Bronchial epithelial cell (primary cell): ENCODE measurements at regions not wholly inside any gene's neighbourhood (a gene's known extent, or its start where the extent isn't known, plus 50 kb on each side); places are given as distances from the start of the nearest gene placed in this dataset.
A peak's percentile ranks its signal among the peaks of the same experiment; 100 is the strongest.

ENCODE experiments used
- DNase-seq: peaks from one replicate; pipeline ENCODE4 v3.0.0-alpha.2; 2010; ENCODE audit warnings: low read depth
- FAIRE-seq: peaks from 2 replicates; lab custom pipeline; 2011; peaks lifted over from hg19 to GRCh38; lab: Jason Lieb, UNC
- H3K27me3 ChIP-seq: 2 replicates; pipeline ENCODE4 v1.5.1; 2011; ENCODE audit warnings: low read length; ENCODE audit not compliant: control insufficient read depth, insufficient read depth
- H3K36me3 ChIP-seq: 2 replicates; pipeline ENCODE4 v1.5.1; 2011; ENCODE audit warnings: low read length; ENCODE audit not compliant: control insufficient read depth, insufficient read depth
- H3K4me3 ChIP-seq: 2 replicates; pipeline ENCODE4 v1.5.1; 2011; ENCODE audit warnings: mild to moderate bottlenecking, low read depth, low read length, control low read depth
- CTCF ChIP-seq: IDR thresholded peaks from 2 replicates; pipeline ENCODE4 v1.5.1; 2011; ENCODE audit warnings: mild to moderate bottlenecking, moderate library complexity, low read length, control low read depth, inconsistent platforms; ENCODE audit not compliant: insufficient read depth, severe bottlenecking

- H3K36me3 ChIP-seq: no peaks in the 10 kb centered on the region
- DNase-seq: no peak
- H3K4me3 ChIP-seq: no peak overlapping the region
- TF ChIP-seq CTCF: no peak
- no peak for FAIRE-seq
- H3K27me3 ChIP-seq: no peaks in the 10 kb centered on the region
These were observed 116.4 kb upstream of the SPDL1 start for GRCh38 chr5:169467041-169467771.

DNA sequence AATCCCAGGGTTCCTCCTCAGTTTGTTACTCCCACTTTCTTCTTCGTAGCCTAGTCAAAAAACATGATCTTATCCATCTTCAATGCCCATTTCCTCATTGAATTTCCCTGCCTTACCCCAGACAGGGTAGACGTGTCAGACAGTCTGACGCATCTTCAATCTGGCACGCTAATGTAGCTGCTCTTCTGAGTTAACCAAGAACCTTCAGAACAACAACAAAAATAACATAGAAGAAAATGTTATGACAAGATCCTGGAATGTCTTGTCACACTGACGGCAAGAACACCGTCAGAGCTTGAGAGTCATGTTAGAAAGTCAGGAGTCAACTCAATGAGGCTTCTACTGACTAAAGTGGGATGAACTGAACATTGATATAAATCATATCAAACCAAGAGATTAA is 122.7 kb upstream of the SPDL1 start:
- no peaks in the 10 kb centered on the region for H3K36me3 ChIP-seq
- no peak for TF ChIP-seq CTCF
- H3K27me3 ChIP-seq: no peaks in the 10 kb centered on the region
- FAIRE-seq (no peak), DNase-seq (no peak)
- no peak overlapping the region for H3K4me3 ChIP-seq

DNA sequence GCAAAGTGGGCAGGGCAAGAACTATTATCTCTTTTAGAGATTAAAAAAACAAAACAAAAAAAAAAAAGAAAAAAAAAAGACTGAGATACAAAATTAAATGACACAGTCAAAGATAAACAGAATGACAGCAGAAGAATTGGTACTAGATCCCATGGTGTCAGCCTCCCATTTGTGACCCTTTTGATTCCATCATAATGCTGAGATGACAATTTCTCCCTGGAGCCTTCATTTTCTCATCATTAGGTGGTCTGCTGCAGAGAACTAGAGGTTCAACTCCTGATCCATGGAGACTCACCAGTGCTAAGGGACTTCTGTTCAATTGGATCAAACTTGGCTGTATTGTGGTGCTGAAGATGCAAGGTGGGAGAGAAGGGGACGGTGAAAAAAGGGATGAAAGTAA is 123.5 kb upstream of the SPDL1 start:
- no peak overlapping the region for H3K4me3 ChIP-seq
- H3K27me3 ChIP-seq: no peaks in the 10 kb centered on the region
- H3K36me3 ChIP-seq: no peaks in the 10 kb centered on the region
- DNase-seq (no peak), FAIRE-seq (no peak)
- TF ChIP-seq CTCF: no peak

DNA sequence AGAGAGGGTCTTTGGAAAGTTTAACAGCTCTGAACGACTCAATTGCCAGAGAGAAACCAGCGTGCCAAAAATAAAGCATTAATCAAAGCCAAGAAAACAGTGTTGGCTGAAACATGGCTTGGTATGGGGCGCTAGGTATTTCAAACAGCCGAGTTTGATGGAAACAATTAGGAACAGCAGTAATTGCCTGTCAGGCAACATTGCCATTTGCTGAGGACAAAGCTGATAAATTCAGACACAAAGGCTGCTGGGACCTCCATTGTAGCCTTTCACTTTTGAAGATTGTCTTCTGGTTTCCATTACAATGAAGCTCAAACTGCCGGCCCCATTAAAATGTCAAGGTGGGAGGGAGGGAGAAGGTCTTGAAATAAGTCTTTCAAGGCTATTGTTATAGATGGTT is 125.4 kb upstream of the SPDL1 start:
- TF ChIP-seq CTCF: no peak
- FAIRE-seq (no peak), DNase-seq (no peak)
- Histone ChIP-seq H3K36me3 (no peaks in the 10 kb centered on the region), H3K4me3 (no peak overlapping the region), H3K27me3 (no peaks in the 10 kb centered on the region)

DNA sequence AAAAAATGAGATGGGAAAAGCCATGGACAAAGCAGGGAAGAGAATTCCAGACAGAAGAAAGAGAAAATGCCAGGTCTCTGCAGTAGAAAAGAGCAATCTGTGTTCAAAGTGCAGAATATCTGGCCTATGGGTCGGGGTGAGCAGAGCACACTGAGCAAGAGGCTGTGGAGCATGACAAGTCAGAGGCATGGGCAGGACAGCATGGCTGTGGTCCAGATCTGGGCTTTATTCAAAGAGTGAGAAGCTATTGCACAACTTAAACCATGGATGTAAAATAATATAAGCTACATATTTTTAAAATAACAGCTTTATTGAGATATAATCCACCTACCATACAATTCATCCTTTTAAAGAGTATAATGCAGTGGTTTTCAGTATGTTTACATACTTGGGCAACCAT is 133.1 kb upstream of the SPDL1 start:
- no peak for FAIRE-seq
- Histone ChIP-seq H3K4me3 (no peak overlapping the region), H3K36me3 (no peaks in the 10 kb centered on the region), H3K27me3 (no peaks in the 10 kb centered on the region)
- TF ChIP-seq CTCF: no peak
- DNase-seq: peak; percentile 18

DNA sequence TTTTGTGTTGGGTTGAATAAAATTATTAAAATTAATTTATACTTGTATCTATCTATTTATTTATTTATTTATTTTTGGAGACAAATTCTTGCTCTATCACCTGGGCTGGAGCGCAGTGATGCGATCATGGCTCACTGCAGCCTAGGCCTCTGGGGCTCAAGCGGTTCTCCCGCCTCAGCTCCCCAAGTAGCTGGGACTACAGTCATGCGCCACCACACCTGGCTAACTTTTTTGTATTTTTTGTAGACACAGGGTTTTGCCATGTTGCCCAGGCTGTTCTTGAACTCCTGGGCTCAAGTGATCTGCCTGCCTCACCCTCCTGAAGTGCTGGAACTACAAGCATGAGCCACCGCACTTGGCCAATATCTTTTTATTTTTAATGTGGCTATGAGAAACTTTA is 134.7 kb upstream of the SPDL1 start:
- FAIRE-seq: no peak
- no peak overlapping the region for H3K4me3 ChIP-seq
- DNase-seq: no peak
- H3K36me3 ChIP-seq: no peaks in the 10 kb centered on the region
- no peaks in the 10 kb centered on the region for H3K27me3 ChIP-seq
- no peak for TF ChIP-seq CTCF
